Smooth muscle cell (in vitro differentiated cells): ENCODE measurements at regions not wholly inside any gene's neighbourhood (a gene's known extent, or its start where the extent isn't known, plus 50 kb on each side); places are given as distances from the start of the nearest gene placed in this dataset.

Source experiments
- DNase-seq: peaks from one replicate; lab custom pipeline; 2025; ENCODE audit not compliant: unreplicated experiment; lab: John Stamatoyannopoulos, UW
- H2AFZ ChIP-seq: fragments of 200-600 bp; sonication (generic); 2 replicates; pipeline ENCODE4 v1.6.0; 2016; ENCODE audit warnings: antibody characterized with exemption, low read depth, mild to moderate bottlenecking
- H3F3A ChIP-seq: fragments of 200-600 bp; sonication (generic); 2 replicates; pipeline ENCODE4 v1.6.0; 2017; ENCODE audit warnings: antibody characterized with exemption, low read depth
- H3K27ac ChIP-seq: fragments of 200-600 bp; sonication (generic); 2 replicates; pipeline ENCODE4 v1.5.1; 2016; ENCODE audit warnings: low read depth, mild to moderate bottlenecking
- H3K27me3 ChIP-seq: fragments of 200-600 bp; sonication (generic); 2 replicates; pipeline ENCODE4 v1.6.1; 2016; ENCODE audit warnings: low read depth, mild to moderate bottlenecking
- H3K36me3 ChIP-seq: fragments of 200-600 bp; sonication (generic); 2 replicates; pipeline ENCODE4 v1.5.1; 2016; ENCODE audit warnings: low read depth
- H3K4me1 ChIP-seq: fragments of 200-600 bp; sonication (generic); 2 replicates; pipeline ENCODE4 v1.5.1; 2016; ENCODE audit warnings: low read depth
- H3K4me2 ChIP-seq: fragments of 200-600 bp; sonication (generic); 2 replicates; pipeline ENCODE4 v1.6.0; 2016; ENCODE audit warnings: mild to moderate bottlenecking
- H3K4me3 ChIP-seq: fragments of 200-600 bp; sonication (generic); 2 replicates; pipeline ENCODE4 v1.5.1; 2016; ENCODE audit warnings: mild to moderate bottlenecking
- H3K79me2 ChIP-seq: fragments of 200-600 bp; sonication (generic); 2 replicates; pipeline ENCODE4 v1.6.0; 2016; ENCODE audit warnings: low read depth, mild to moderate bottlenecking
- H3K9ac ChIP-seq: fragments of 200-600 bp; sonication (generic); 2 replicates; pipeline ENCODE4 v1.6.0; 2016; ENCODE audit warnings: low read depth
- H3K9me3 ChIP-seq: fragments of 200-600 bp; sonication (generic); replicated peaks from 2 replicates; pipeline ENCODE4 v1.5.1; 2016; ENCODE audit warnings: low read depth
- H4K20me1 ChIP-seq: fragments of 200-600 bp; sonication (generic); 2 replicates; pipeline ENCODE4 v1.6.0; 2016; ENCODE audit warnings: low read depth
- WGBS: methylation state at CpG from one replicate; pipeline ENCODE4 v1.1.7; 2016; ENCODE audit warnings: low lambda C conversion rate; 5-methylcytosine and 5-hydroxymethylcytosine counted together
- TF ChIP-seq, protein P1 (sequence below): fragments of 200-600 bp; sonication (generic); IDR thresholded peaks from 2 replicates; pipeline ENCODE4 v1.5.1; 2017; ENCODE audit warnings: borderline replicate concordance, mild to moderate bottlenecking, antibody characterized with exemption; ENCODE audit not compliant: insufficient read depth, poor library complexity, severe bottlenecking

DNA sequence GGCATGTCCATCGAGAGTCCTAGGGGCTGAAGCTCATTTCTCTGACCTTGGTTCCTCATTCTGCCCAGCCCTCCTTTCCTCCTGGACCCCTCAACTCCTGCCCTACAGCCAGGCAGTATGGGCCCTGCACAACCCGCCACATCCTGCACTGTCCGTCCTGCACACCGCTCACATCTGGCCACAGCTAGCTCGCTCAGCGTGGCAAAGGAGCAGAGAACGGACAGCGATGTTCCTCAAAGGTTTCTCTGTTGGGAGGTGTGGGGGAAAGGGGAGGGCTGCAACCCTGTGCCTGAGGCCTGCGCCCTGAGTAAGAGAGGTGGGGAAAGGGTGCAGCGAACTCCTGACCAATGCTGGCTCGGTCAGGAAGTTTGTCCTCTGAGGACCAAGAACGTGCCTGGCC is 90.1 kb downstream of the PXDC1 start:
- no peak for DNase-seq
- no peaks in the 10 kb centered on the region for H3K4me1 ChIP-seq
- H3K4me3 ChIP-seq: no peak overlapping the region
- no peak overlapping the region for H3K9ac ChIP-seq
- no peaks in the 10 kb centered on the region for H4K20me1 ChIP-seq
- no peak overlapping the region for H3K27ac ChIP-seq
- H3K4me2 ChIP-seq: no peak overlapping the region
- H3K9me3 ChIP-seq: no peaks in the 10 kb centered on the region
- no peak overlapping the region for H2AFZ ChIP-seq
- 95% methylated on average over 12 of the region's 12 CpGs for WGBS
- H3K36me3 ChIP-seq: no peaks in the 10 kb centered on the region
- H3K79me2 ChIP-seq: no peaks in the 10 kb centered on the region
- no peaks in the 10 kb centered on the region for H3F3A ChIP-seq
- no peaks in the 10 kb centered on the region for H3K27me3 ChIP-seq
- TF ChIP-seq, protein P1, sequence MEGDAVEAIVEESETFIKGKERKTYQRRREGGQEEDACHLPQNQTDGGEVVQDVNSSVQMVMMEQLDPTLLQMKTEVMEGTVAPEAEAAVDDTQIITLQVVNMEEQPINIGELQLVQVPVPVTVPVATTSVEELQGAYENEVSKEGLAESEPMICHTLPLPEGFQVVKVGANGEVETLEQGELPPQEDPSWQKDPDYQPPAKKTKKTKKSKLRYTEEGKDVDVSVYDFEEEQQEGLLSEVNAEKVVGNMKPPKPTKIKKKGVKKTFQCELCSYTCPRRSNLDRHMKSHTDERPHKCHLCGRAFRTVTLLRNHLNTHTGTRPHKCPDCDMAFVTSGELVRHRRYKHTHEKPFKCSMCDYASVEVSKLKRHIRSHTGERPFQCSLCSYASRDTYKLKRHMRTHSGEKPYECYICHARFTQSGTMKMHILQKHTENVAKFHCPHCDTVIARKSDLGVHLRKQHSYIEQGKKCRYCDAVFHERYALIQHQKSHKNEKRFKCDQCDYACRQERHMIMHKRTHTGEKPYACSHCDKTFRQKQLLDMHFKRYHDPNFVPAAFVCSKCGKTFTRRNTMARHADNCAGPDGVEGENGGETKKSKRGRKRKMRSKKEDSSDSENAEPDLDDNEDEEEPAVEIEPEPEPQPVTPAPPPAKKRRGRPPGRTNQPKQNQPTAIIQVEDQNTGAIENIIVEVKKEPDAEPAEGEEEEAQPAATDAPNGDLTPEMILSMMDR: no peak

DNA sequence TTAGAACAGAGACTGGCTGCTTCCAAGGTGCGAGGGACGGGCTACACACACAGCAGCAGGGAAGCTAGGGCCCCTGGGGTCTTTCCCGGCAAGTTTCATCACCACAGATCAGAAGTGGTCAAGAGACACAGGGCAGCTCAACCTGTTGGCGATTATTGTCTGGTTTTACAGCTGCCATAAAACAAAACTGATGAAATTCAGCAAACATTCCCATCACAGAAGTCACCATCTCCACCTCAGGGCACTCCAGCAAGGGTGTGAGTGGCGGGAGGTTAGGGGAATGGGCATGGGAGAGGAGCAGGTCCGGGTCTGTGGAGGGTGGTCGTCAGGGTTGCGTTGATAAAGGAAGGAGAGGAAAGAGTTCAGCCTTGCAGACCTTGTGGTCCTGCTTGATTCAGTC is 91.0 kb downstream of the PXDC1 start:
- no peak overlapping the region for H2AFZ ChIP-seq
- H4K20me1 ChIP-seq: no peaks in the 10 kb centered on the region
- H3F3A ChIP-seq: no peaks in the 10 kb centered on the region
- no peak overlapping the region for H3K4me2 ChIP-seq
- no peaks in the 10 kb centered on the region for H3K4me1 ChIP-seq
- TF ChIP-seq, protein P1: no peak
- H3K27ac ChIP-seq: no peak overlapping the region
- H3K36me3 ChIP-seq: no peaks in the 10 kb centered on the region
- DNase-seq: no peak
- H3K9me3 ChIP-seq: no peaks in the 10 kb centered on the region
- no peak overlapping the region for H3K4me3 ChIP-seq
- H3K27me3 ChIP-seq: no peaks in the 10 kb centered on the region
- H3K9ac ChIP-seq: no peak overlapping the region
- 75% methylated on average over 8 of the region's 8 CpGs for WGBS
- no peaks in the 10 kb centered on the region for H3K79me2 ChIP-seq

DNA sequence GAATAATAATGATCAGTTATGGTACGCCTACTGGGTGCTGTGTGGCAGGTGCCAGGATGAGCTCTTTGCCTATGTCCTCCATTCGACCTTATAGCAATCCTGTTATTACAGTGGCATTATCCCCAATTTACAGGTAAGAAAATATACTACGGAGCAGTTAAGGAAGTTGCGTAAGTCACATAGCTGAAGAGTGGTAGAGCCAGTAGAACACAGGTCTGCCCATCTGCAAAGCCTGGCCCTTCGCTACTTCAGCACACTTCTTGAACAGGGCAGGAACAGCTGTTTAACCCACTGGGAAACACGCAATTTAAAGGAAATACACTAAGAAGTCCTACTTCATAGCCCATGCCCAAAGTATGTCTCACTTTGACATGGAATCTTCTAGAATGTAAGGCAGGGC is 91.8 kb downstream of the PXDC1 start:
- Histone ChIP-seq H3K4me2 (no peak overlapping the region), H3F3A (no peaks in the 10 kb centered on the region), H3K9ac (no peak overlapping the region), H3K9me3 (no peaks in the 10 kb centered on the region), H3K27me3 (no peaks in the 10 kb centered on the region), H3K27ac (no peak overlapping the region), H3K79me2 (no peaks in the 10 kb centered on the region), H3K4me3 (no peak overlapping the region), H4K20me1 (no peaks in the 10 kb centered on the region), H2AFZ (no peak overlapping the region), H3K4me1 (no peaks in the 10 kb centered on the region), H3K36me3 (no peaks in the 10 kb centered on the region)
- no peak for DNase-seq
- TF ChIP-seq, protein P1: no peak
- WGBS: 84% methylated on average over 6 of the region's 6 CpGs

DNA sequence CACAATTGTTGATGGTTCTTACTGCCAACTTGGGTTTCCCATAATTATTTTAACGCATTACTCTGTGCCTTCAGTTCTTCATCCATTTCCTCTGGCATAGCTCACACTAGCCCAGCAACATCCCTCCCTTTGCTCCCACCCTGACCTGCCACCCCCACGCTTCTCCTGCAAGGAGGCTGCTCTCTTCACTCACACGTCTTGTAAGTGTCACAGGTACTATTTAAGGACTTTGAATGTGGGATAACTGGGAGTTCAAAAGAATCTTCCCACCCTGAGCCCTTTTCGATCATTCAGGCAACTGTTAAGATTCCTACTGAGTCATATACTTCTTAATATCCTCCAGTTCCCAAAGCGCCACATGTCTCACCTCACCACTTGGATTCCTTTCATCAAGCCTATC is 95.4 kb downstream of the PXDC1 start:
- H3K36me3 ChIP-seq: no peaks in the 10 kb centered on the region
- no peaks in the 10 kb centered on the region for H3K4me1 ChIP-seq
- H3K27ac ChIP-seq: no peak overlapping the region
- no peak overlapping the region for H2AFZ ChIP-seq
- DNase-seq: no peak
- H3K9me3 ChIP-seq: no peaks in the 10 kb centered on the region
- H3K4me2 ChIP-seq: no peak overlapping the region
- no peak overlapping the region for H3K9ac ChIP-seq
- whole genome bisulfite sequencing: 97% methylated on average over 5 of the region's 5 CpGs
- TF ChIP-seq, protein P1: no peak
- H3K79me2 ChIP-seq: no peaks in the 10 kb centered on the region
- no peaks in the 10 kb centered on the region for H3F3A ChIP-seq
- H4K20me1 ChIP-seq: no peaks in the 10 kb centered on the region
- no peak overlapping the region for H3K4me3 ChIP-seq
- H3K27me3 ChIP-seq: no peaks in the 10 kb centered on the region
